ENCODE measurements at regions not wholly inside any gene's neighbourhood (a gene's known extent, or its start where the extent isn't known, plus 50 kb on each side); places are given as distances from the start of the nearest gene placed in this dataset.
"Not testable (repeated sequence)": the region's sequence is repeated elsewhere in the genome, so short reads cannot be mapped to it uniquely, and the experiment has no call there.

DNA sequence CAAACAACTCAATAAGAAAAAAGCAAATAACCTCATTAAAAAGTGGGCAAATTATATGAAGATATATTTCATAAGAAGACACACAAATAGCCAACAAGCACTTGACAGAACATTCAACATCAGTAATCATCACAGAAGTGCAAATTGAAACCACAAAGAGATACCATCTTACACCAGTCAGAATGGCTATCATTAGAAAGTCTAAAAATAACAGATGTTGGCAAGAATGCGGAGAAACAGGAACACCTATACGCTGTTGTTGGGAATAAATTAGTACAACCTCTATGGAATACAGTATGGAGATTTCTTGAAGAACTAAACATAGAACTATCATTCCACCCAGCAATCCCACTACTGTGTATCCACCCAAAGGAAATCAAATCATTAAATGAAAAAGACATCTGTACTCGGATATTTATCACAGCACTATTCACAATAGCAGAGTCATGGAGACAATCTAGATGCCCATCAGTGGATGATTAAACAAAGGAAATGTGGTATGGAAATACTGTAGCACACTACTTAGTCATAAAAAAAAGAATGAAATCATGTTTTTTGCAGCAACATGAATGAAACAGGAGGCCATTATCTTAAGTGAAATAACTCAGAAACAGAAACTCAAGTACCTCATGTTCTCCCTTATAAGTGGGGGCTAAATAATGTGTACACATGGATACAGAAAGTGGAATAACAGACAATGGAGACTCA is 106.8 kb upstream of the FST start:
- DNase-seq, result no peak

DNA sequence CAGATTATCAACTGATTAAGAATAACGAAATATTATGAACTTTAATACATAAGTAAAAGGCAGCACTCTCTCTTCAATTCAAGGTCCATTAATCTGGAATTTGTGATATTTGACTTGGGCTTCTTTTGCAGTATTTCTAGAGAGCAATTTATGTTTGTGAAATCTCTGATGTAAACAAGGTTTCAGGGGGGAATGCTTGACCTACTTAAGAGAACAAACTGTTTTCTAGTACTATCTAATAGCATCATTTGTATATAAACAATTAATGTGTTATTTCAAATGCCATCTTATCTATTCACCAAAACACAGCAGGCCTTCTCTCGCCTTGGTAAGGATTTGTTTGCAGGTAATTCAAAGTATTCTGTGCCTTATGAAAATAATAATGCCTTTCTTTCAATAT is 103.6 kb upstream of the FST start:
- DNase-seq, result no peak

GRCh38 chr5:53378190-53378589 is 102.2 kb upstream of the FST start:
- no peak for DNase-seq

DNA sequence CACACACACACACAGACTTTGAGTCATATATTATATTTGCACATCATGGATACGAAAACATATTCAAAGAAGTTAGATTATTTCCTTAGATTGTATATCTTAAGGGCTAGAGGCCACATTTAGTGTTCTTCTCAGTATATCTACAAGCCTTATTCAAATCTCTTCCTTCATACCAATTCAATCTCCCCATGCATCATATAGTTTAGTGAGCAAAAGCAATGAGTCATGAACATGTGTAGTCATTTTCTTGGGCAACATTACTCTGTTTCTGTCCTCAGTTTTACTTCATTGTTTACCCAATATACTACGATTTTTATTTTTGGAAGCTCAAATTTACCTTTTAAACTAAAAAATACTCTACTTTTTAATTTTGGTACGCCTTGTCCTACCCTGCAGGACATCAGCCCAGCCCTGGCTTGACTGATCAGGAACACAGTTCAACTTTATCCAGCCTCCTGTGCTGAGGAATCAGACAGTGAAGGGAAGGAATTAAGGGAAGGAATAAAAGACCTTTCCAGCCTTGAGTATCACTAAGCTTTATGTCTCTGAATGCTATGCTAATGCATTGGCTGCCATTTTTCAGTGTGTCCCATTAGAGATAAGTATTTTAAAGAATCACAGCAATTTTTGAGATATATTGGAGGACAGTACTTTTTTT is 101.7 kb upstream of the FST start:
- no peak for DNase-seq

- DNase-seq, result no peak
Measured at GRCh38 chr5:53386341-53386740, 94.1 kb upstream of the FST start.

- no peak for DNase-seq
Measured at GRCh38 chr5:53389093-53389492, 91.3 kb upstream of the FST start.

GRCh38 chr5:53392073-53392472 is 88.4 kb upstream of the FST start:
- no peak for DNase-seq

- no peak for DNase-seq
Measured at GRCh38 chr5:53394808-53395207, 85.6 kb upstream of the FST start.

DNA sequence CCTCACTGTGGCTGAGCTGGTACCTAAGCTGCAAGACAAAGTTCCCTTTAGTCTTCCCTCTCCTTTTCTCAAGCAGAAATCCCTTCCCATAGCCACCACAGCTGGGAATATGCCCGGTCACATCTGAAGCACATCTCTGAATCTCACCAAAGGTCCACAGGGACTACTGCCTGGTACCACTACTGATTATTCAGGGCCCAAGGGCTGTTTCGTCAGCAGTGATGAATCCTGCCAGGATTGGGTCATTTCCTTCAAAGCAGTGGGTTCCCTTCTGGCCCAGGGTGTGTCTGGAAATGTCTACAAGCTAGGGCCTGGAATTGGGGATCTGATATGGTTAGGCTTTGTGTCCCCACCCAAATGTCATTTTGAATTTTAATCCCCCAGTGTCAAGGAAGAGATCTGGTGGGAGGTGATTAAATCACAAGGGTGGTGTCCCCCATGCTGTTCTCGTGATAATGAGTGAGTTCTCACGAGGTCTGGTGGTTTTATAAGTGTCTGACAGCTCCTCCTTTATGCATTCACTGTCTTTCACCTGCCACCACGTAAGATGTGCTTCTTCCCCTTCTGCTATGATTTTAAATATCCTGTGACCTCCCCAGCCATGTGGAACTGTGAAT is 83.2 kb upstream of the FST start:
- DNase-seq, result no peak

- DNase-seq, result no peak
Measured at GRCh38 chr5:53397845-53398244, 82.6 kb upstream of the FST start.

GRCh38 chr5:53399926-53400697 is 80.3 kb upstream of the FST start:
- DNase-seq, result no peak

- no peak for DNase-seq
Measured at GRCh38 chr5:53403291-53403690, 77.1 kb upstream of the FST start.

GRCh38 chr5:53403758-53404157 is 76.7 kb upstream of the FST start:
- DNase-seq, result no peak

GRCh38 chr5:53405396-53405795 is 75.0 kb upstream of the FST start:
- DNase-seq, result no peak

DNA sequence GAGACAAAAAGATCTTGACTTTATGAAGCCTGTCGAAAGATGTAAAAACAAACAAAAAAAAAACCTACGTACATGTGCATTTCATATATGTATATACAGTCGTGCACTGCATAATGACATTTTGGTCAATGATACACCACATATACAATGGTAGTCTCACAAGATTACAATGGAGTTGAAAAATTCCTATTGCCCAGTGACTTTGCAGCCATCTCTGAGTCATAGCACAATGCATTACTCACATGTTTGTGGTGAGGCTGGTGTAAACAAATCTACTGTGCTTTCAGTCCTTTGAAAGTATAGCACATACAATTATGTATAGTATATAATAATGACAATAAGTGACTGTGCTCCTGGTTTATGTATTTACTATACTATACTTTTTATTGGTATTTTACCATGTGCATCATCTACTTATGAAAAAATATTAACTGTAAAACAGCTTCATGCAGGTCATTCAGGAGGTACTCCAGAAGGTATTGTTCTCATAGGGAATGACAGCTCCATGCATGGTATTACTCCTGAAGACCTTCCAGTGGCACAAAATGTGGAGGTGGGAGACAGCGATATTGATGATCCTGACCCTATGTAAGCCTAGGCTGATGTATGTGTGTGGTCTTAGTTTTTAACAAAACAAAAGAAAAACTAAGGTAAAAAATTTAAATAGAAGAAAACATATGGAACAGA is 73.7 kb upstream of the FST start:
- no peak for DNase-seq

DNA sequence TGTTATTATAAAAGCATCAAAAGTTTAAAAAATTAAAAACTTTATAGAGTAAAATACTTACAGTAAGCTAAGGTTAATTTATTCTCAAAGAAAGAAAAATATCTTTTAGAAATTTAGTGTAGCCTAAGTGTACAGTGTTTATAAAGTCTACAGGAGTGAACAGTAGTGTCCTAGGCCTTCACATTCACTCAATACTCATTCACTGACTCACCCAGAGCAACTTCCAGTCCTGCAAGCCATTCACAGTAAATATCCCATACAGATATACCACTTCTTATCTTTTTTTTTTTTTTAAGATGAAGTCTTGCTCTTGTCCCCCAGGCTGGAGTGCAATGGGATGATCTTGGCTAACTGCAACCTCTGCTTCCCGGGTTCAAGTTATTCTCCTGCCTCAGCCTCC is 73.1 kb upstream of the FST start:
- no peak for DNase-seq

DNA sequence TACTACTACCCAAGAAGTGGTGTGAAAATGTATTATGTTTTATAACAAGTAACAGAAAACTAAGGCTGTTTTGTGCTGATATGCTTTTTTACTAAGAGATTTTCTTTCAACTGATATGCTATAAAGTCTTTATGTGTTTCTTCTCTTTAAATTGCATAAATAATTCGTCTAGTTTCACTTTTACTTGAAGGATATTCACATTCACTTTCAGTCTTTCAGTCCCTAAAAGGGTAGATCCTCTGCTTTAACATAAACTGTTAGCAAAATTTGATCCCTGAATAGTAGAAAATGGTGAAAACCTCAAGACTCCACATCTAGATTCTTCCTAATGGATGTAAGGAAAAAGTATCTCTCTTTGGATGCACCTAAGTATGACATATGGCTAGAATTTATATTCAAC is 69.0 kb upstream of the FST start:
- no peak for DNase-seq

DNA sequence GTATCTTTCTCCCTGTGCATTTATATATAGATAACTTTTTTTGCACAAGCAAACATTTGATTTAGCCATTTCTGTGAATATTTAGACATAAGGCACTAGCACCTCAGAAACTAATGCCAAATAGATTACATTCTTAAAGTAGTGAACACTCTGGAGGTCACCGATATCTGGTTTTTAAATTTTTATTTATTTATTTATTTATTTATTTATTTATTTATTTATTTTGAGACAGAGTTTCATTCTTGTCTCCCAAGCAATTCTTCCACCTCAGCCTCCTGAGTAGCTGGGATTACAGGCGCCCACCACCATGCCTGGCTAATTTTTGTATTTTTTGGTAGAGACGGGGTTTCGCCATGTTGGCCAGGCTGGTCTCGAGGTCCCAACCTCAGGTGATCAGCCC is 67.9 kb upstream of the FST start:
- DNase-seq, result not testable (repeated sequence)

DNA sequence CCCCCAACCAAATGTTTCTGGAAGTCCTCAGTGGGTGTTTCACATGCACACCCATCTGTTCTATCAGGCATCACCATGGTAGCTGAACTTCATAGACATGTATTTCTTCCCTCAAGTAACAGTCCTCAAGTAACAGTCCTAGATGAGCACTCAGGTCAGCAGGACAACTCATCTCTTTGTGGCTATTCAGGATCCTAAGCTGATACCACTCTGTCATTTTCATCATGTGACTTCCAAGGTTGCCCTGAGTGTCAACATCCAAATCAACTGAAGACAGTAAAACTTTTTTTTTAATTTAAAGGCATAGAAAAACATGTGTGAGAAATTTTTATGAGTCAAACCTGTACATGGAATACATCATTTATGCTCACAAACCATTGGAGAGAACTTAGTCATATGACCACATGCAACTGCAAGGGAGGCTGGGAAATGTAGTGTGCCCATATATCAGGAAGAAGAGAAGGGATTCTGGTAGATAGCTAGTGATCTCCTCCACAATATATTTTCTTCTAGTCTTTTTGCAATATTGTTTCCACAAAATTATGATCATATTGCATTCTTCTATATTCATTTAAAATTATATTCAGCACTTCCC is 64.2 kb upstream of the FST start:
- DNase-seq, result no peak

- DNase-seq, result no peak
Measured at GRCh38 chr5:53418409-53418808, 62.0 kb upstream of the FST start.

- DNase-seq, result no peak
Measured at GRCh38 chr5:53418826-53419658, 61.4 kb upstream of the FST start.

DNA sequence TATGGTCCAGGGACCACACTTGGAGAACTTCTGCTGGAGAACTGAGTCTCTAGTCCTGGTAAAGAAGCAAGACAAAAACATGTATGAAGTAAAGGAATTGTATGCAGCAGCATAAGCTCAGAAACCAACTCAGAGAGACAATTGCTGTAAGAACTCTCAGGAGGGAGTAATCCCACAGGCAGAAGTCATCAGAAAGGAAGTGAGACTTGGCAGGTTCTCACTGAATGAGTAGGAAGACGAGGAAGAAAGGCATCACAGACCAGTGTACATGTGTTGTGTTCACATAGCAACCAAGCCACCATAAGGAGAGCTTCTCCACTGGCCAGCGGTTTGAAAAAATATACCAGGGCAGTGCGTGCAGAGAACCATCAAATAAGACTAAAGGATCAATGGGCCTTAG is 57.9 kb upstream of the FST start:
- DNase-seq, result no peak

All from CD4-positive, alpha-beta T cell treated with Interleukin-10 for 1 hour (primary cell).